GM10847 (cell line): ENCODE measurements at regions not wholly inside any gene's neighbourhood (a gene's known extent, or its start where the extent isn't known, plus 50 kb on each side); places are given as distances from the start of the nearest gene placed in this dataset.

Source experiments
- POLR2A ChIP-seq: IDR thresholded peaks from 2 replicates; pipeline ENCODE4 v1.6.1; 2011; ENCODE audit not compliant: insufficient read length; ENCODE audit errors: extremely low read depth

- no peak for TF ChIP-seq POLR2A
Measured at GRCh38 chrX:40165861-40166260, 68.1 kb upstream of the BCOR start.

GRCh38 chrX:40165206-40165605 is 67.4 kb upstream of the BCOR start:
- no peak for TF ChIP-seq POLR2A

GRCh38 chrX:40164751-40165150 is 67.0 kb upstream of the BCOR start:
- TF ChIP-seq POLR2A, result no peak

- TF ChIP-seq POLR2A, result no peak
Measured at GRCh38 chrX:40158036-40158706, 60.4 kb upstream of the BCOR start.

- no peak for TF ChIP-seq POLR2A
Measured at GRCh38 chrX:40157228-40158035, 59.7 kb upstream of the BCOR start.

- TF ChIP-seq POLR2A, result no peak
Measured at GRCh38 chrX:40156470-40157227, 58.9 kb upstream of the BCOR start.

GRCh38 chrX:40155589-40156469 is 58.1 kb upstream of the BCOR start:
- TF ChIP-seq POLR2A, result no peak

GRCh38 chrX:40154853-40155588 is 57.3 kb upstream of the BCOR start:
- TF ChIP-seq POLR2A, result no peak

- TF ChIP-seq POLR2A, result no peak
Measured at GRCh38 chrX:40154250-40154852, 56.6 kb upstream of the BCOR start.

GRCh38 chrX:40153345-40154249 is 55.8 kb upstream of the BCOR start:
- TF ChIP-seq POLR2A, result no peak

- no peak for TF ChIP-seq POLR2A
Measured at GRCh38 chrX:40152741-40153344, 55.1 kb upstream of the BCOR start.

- no peak for TF ChIP-seq POLR2A
Measured at GRCh38 chrX:40152173-40152711, 54.5 kb upstream of the BCOR start.
